PFSK-1 (cell line): ENCODE measurements at regions not wholly inside any gene's neighbourhood (a gene's known extent, or its start where the extent isn't known, plus 50 kb on each side); places are given as distances from the start of the nearest gene placed in this dataset.

Experiments used
- FOXP2 ChIP-seq: optimal IDR thresholded peaks from 2 replicates; pipeline ENCODE3; 2011; ENCODE audit warnings: borderline replicate concordance, control low read depth, inconsistent platforms; ENCODE audit not compliant: insufficient read depth; ENCODE audit errors: extremely low read length, extremely low read depth
- POLR2AphosphoS5 ChIP-seq: IDR thresholded peaks from 2 replicates; pipeline ENCODE4 v1.6.1; 2012; ENCODE audit warnings: low read depth, mild to moderate bottlenecking, control low read depth, low read length, moderate library complexity
- SIN3A ChIP-seq: IDR thresholded peaks from 2 replicates; pipeline ENCODE4 v1.6.1; 2012; ENCODE audit warnings: mild to moderate bottlenecking, low read length, moderate library complexity, borderline replicate concordance; ENCODE audit not compliant: insufficient read depth
- TAF1 ChIP-seq: IDR thresholded peaks from 2 replicates; pipeline ENCODE4 v1.6.1; 2012; ENCODE audit warnings: low read length, control low read depth, borderline replicate concordance; ENCODE audit not compliant: insufficient read depth
- TF ChIP-seq, protein P1 (sequence below), 2 experiments: IDR thresholded peaks; 2 replicates each; pipeline versions ENCODE4 v1.6.1 to v1.8.0; 2011 to 2012; ENCODE audit warnings: low read depth in 2 of 2, low read length in 2 of 2, control low read depth in 1 of 2, inconsistent platforms in 1 of 2, mild to moderate bottlenecking in 1 of 2, moderate library complexity in 1 of 2; ENCODE audit not compliant: insufficient read depth in 1 of 2

DNA sequence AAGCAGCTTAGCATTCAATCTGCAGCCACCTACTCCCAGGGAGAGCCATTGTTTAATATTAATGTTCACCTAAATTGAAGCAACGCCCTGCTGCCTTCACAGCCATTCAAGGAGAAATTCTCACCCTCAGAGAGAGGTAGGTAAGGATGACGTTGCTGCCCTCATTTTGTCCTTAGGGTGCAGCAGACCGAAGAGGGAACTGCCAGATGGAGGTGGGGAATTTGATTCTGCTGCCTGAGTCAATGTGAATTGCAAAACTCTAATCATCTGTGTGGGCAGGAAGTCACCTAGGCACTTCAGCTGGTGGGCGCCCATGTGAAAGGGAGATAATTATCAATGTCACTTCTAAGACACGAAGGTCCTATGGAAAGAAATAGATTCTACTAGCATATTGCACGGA is 503.4 kb downstream of the TBC1D4 start:
- TF ChIP-seq, protein P1, sequence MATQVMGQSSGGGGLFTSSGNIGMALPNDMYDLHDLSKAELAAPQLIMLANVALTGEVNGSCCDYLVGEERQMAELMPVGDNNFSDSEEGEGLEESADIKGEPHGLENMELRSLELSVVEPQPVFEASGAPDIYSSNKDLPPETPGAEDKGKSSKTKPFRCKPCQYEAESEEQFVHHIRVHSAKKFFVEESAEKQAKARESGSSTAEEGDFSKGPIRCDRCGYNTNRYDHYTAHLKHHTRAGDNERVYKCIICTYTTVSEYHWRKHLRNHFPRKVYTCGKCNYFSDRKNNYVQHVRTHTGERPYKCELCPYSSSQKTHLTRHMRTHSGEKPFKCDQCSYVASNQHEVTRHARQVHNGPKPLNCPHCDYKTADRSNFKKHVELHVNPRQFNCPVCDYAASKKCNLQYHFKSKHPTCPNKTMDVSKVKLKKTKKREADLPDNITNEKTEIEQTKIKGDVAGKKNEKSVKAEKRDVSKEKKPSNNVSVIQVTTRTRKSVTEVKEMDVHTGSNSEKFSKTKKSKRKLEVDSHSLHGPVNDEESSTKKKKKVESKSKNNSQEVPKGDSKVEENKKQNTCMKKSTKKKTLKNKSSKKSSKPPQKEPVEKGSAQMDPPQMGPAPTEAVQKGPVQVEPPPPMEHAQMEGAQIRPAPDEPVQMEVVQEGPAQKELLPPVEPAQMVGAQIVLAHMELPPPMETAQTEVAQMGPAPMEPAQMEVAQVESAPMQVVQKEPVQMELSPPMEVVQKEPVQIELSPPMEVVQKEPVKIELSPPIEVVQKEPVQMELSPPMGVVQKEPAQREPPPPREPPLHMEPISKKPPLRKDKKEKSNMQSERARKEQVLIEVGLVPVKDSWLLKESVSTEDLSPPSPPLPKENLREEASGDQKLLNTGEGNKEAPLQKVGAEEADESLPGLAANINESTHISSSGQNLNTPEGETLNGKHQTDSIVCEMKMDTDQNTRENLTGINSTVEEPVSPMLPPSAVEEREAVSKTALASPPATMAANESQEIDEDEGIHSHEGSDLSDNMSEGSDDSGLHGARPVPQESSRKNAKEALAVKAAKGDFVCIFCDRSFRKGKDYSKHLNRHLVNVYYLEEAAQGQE (IDR thresholded peaks at IDR 0.05; ENCODE audit: insufficient read depth in 1 of 2, low read depth in 2 of 2, low read length in 2 of 2) = no peak
- TF ChIP-seq SIN3A = no peak
- TF ChIP-seq POLR2AphosphoS5 = no peak
- no peak for TF ChIP-seq FOXP2
- no peak for TF ChIP-seq TAF1

DNA sequence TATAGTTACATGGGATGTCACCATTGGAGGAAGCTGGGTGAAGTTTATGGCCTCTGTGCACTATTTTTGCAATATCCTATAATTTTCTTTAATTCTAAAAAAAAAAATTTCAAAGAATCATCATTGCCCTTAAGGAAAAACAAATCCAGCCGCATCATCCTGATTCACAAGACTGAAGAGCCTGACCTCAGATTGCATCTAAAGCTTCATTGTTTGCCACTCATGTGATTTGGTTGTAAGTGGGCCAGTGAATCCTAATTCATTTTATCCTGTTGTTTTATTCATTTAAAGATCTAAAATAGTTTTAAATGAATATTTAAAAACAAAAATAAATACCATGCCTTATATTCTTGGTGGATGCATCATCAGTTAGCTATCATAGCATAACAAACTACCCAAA is 504.5 kb downstream of the TBC1D4 start:
- TF ChIP-seq POLR2AphosphoS5 = no peak

DNA sequence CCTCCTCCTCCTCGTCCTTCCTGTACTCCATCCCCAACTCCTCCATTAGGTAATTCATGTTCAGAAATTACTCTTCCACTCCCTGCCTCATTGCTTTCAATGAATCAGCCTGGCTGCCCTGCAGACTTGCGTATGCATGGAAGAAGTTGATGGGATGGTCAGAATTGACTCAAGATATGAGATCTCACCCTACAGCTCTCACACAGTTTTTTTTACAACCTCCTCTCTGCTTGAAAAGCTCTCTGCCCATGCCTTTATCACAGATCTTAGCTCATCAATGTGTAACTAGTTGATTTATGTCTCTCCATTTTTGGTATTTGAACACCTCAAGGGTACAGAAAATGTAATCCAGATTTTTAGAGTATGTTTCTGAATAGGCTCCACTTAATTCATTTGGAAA is 506.9 kb downstream of the TBC1D4 start:
- TF ChIP-seq TAF1 (no peak), SIN3A (no peak), FOXP2 (no peak), POLR2AphosphoS5 (no peak)
- TF ChIP-seq, protein P1 (IDR thresholded peaks at IDR 0.05; ENCODE audit: insufficient read depth in 1 of 2, low read depth in 2 of 2, low read length in 2 of 2) = no peak

DNA sequence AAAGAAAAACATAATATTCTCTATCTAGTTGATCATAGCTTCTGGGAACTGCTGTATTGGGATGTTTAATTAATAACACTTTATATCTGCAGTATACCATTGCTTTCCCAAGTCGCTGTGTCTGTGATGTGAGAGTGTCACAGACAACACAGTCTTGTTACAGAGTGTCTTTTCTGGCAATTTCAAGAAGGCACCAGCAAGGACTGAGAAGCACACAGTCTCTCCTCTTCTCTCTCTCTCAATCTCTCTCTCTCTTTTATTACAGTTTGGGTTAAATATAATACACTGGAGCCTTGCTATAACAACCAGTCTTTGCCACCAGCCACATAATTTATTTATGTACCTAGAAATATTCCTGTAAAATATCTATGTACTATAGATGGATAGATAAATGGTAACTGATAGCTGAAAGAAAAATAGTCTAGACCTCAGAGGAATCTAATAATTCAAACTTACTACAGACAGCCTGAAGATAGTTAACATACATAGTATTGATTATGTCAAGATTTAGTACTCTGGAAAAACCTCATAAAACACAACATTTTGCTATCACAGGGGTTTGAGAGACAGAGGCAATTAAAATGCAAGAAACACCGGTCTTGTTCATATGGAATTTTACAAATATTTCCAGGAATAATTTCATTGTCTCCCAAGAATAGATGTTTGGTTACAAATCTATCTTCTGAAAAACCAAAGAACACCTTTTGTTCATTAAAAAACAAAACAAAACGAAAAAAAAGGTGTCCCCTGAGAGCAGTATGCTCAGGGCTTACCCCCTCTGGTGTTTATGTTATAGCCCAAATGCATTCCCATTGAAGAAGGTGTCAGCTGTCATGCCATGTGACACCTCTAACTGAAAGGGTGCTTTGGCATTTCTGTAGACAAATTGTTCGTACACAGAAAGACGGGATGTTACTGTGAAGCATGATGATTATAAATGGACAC is 507.8 kb downstream of the TBC1D4 start:
- TF ChIP-seq SIN3A (no peak), FOXP2 (no peak), POLR2AphosphoS5 (no peak), TAF1 (no peak)
- TF ChIP-seq, protein P1 (IDR thresholded peaks at IDR 0.05; ENCODE audit: insufficient read depth in 1 of 2, low read depth in 2 of 2, low read length in 2 of 2) = no peak

DNA sequence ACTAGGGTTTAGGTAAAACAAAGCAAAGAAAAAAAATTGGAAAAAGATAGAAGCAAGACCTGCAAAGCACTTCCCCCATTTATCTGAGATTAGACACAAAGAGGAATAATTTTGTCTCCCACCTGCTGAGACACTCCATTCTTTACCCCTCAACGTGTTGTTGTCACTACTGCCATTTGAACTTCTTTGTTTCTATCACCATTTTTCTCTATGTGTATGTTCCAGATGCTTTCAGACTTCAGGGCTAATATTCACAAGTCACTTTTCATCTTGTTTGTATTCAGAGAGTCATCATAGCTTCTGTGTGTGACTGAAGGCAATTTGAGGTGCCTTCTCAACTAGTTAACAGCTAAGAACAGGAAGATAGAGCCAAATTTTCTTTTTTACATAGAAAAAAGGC is 512.5 kb downstream of the TBC1D4 start:
- TF ChIP-seq SIN3A (no peak), FOXP2 (no peak), POLR2AphosphoS5 (no peak), TAF1 (no peak)
- TF ChIP-seq, protein P1 (IDR thresholded peaks at IDR 0.05; ENCODE audit: insufficient read depth in 1 of 2, low read depth in 2 of 2, low read length in 2 of 2) = no peak
